Type B pancreatic cell (in vitro differentiated cells): ENCODE measurements at regions not wholly inside any gene's neighbourhood (a gene's known extent, or its start where the extent isn't known, plus 50 kb on each side); places are given as distances from the start of the nearest gene placed in this dataset.

Source experiments
- DNase-seq: peaks from one replicate; pipeline ENCODE4 v3.0.0; 2021; ENCODE audit warnings: mixed read lengths; ENCODE audit not compliant: unreplicated experiment; ENCODE audit errors: extremely low spot score
- H3K27ac Mint-ChIP-seq: 2 replicates; pipeline ENCODE4 v1.8.0; 2021; ENCODE audit warnings: mild to moderate bottlenecking, mixed read lengths
- H3K27me3 Mint-ChIP-seq: 2 replicates; pipeline ENCODE4 v1.8.0; 2021; ENCODE audit warnings: mixed read lengths
- H3K36me3 Mint-ChIP-seq: 2 replicates; pipeline ENCODE4 v1.8.0; 2021; ENCODE audit warnings: mixed read lengths
- H3K4me1 Mint-ChIP-seq: one replicate; pipeline ENCODE4 v1.8.0; 2021; ENCODE audit warnings: mixed read lengths; ENCODE audit not compliant: unreplicated experiment
- H3K4me3 Mint-ChIP-seq: 2 replicates; pipeline ENCODE4 v1.8.0; 2021; ENCODE audit warnings: mild to moderate bottlenecking, mixed read lengths
- H3K9me3 Mint-ChIP-seq: 2 replicates; pipeline ENCODE4 v1.8.0; 2021; ENCODE audit warnings: mixed read lengths
- TF ChIP-seq, protein P1 (sequence below): fragments of 200-600 bp; sonication (generic); conservative IDR thresholded peaks from 2 replicates; pipeline ENCODE4 v1.5.0; 2021; ENCODE audit warnings: antibody characterized with exemption, mild to moderate bottlenecking

DNA sequence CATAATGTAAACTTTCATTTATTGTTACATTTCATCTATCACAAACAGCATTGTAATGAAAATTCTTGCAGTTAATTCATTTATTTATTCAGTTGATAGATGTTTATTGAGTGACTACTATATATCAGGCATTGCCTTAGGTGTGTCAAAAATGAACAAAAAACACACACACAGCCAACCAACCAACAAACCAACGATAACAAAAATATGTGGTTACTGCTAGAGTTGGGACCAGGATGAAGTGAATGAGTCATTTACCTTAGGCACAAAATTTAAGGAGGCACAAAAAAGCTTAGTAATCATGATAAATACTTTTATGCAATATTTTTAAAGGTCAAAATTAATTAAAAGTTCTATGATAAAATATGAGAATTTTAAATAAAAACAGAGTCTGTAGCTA, 223.4 kb downstream of the CSNK1G3 start:
- Mint-ChIP-seq H3K4me1 (no peaks in the 10 kb centered on the region), H3K4me3 (no peak overlapping the region), H3K36me3 (no peaks in the 10 kb centered on the region), H3K27me3 (no peaks in the 10 kb centered on the region), H3K27ac (no peak overlapping the region), H3K9me3 (peaks cover 10% of the 10 kb centered on the region)
- no peak for DNase-seq
- TF ChIP-seq, protein P1, sequence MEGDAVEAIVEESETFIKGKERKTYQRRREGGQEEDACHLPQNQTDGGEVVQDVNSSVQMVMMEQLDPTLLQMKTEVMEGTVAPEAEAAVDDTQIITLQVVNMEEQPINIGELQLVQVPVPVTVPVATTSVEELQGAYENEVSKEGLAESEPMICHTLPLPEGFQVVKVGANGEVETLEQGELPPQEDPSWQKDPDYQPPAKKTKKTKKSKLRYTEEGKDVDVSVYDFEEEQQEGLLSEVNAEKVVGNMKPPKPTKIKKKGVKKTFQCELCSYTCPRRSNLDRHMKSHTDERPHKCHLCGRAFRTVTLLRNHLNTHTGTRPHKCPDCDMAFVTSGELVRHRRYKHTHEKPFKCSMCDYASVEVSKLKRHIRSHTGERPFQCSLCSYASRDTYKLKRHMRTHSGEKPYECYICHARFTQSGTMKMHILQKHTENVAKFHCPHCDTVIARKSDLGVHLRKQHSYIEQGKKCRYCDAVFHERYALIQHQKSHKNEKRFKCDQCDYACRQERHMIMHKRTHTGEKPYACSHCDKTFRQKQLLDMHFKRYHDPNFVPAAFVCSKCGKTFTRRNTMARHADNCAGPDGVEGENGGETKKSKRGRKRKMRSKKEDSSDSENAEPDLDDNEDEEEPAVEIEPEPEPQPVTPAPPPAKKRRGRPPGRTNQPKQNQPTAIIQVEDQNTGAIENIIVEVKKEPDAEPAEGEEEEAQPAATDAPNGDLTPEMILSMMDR = no peak

DNA sequence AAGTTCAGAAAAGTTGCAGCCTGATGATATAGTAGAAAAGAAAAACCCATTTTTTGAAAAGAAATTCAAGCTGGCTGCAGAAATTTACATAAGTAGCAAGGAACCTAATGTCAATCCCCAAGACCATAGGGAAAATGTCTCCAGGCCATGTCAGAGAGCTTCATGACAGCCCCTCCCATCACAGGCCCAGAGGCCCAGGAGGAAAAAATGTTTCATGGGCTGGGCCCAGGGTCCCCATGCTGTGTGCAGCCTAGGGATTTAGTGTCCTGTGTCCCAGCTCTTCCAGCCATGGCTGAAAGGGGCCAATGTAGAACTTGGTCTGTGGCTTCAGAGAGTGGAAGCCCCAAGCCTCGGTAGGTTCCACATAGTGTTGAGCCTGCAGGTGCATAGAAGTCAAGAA, 220.3 kb downstream of the CSNK1G3 start:
- Mint-ChIP-seq H3K27me3 (no peaks in the 10 kb centered on the region), H3K9me3 (peaks cover 23% of the 10 kb centered on the region), H3K4me1 (no peaks in the 10 kb centered on the region), H3K27ac (no peak overlapping the region), H3K36me3 (no peaks in the 10 kb centered on the region), H3K4me3 (no peak overlapping the region)
- no peak for DNase-seq
- TF ChIP-seq, protein P1 = no peak

- Mint-ChIP-seq H3K36me3 (no peaks in the 10 kb centered on the region), H3K9me3 (peaks cover 8% of the 10 kb centered on the region), H3K4me3 (no peak overlapping the region), H3K27ac (no peak overlapping the region), H3K4me1 (peaks cover 6% of the 10 kb centered on the region), H3K27me3 (peaks cover 4% of the 10 kb centered on the region)
- TF ChIP-seq, protein P1 = no peak
- no peak for DNase-seq
Observed at GRCh38 chr5:123722451-123722850, 210.5 kb downstream of the CSNK1G3 start.

- no peaks in the 10 kb centered on the region for H3K36me3 Mint-ChIP-seq
Observed at GRCh38 chr5:123721675-123722276, 209.8 kb downstream of the CSNK1G3 start.

GRCh38 chr5:123720955-123721354, 209.0 kb downstream of the CSNK1G3 start:
- DNase-seq = no peak
- TF ChIP-seq, protein P1 = no peak
- peaks cover 4% of the 10 kb centered on the region for H3K27me3 Mint-ChIP-seq
- H3K9me3 Mint-ChIP-seq = peaks cover 4% of the 10 kb centered on the region
- H3K27ac Mint-ChIP-seq = no peak overlapping the region
- no peaks in the 10 kb centered on the region for H3K36me3 Mint-ChIP-seq
- H3K4me1 Mint-ChIP-seq = peaks cover 6% of the 10 kb centered on the region
- no peak overlapping the region for H3K4me3 Mint-ChIP-seq

More at GRCh38 chr5:123721675-123722276, 209.8 kb downstream of the CSNK1G3 start:
- Mint-ChIP-seq H3K27ac (no peak overlapping the region), H3K4me3 (no peak overlapping the region), H3K27me3 (peaks cover 4% of the 10 kb centered on the region), H3K9me3 (peaks cover 4% of the 10 kb centered on the region), H3K4me1 (peaks cover 6% of the 10 kb centered on the region)
- TF ChIP-seq, protein P1 = no peak
- no peak for DNase-seq
